Endothelial cell of umbilical vein (primary cell): ENCODE measurements at regions not wholly inside any gene's neighbourhood (a gene's known extent, or its start where the extent isn't known, plus 50 kb on each side); places are given as distances from the start of the nearest gene placed in this dataset.

Experiments
- BruUV-seq: library from RNA; stranded (reverse); fragments of 400-500 nt; replicated peaks from 2 replicates; lab custom pipeline; 2021; lab: Mats Ljungman, UMichigan
- CTCF ChIA-PET: fragments of 300-600, 350-600 bp; sonication (Branson Sonifier 250); formaldehyde crosslinking; loops from one replicate; lab custom pipeline; 2021; ENCODE audit warnings: antibody characterized with exemption, inconsistent platforms; lab: Charles Lee
- POLR2A ChIA-PET: fragments of 300-600, 350-600 bp; sonication (Branson Sonifier 250); formaldehyde crosslinking; loops from one replicate; lab custom pipeline; 2021; ENCODE audit warnings: antibody characterized with exemption, inconsistent platforms; lab: Charles Lee
- DNase-seq: peaks from one replicate; pipeline ENCODE4 v3.0.0-alpha.2; 2011; ENCODE audit warnings: low read depth, low spot score
- FAIRE-seq: peaks from 2 replicates; lab custom pipeline; 2011; peaks lifted over from hg19 to GRCh38; lab: Jason Lieb, UNC
- H2AFZ ChIP-seq: 2 replicates; pipeline ENCODE4 v1.6.0; 2012; ENCODE audit warnings: low read depth, low read length, control low read depth, inconsistent platforms
- H3K27ac ChIP-seq: 2 replicates; pipeline ENCODE4 v1.5.1; 2011; ENCODE audit warnings: low read depth, mild to moderate bottlenecking, control low read depth, low read length, moderate library complexity; ENCODE audit not compliant: insufficient read depth
- H3K27me3 ChIP-seq, 2 experiments: 2 replicates each; pipeline versions ENCODE4 v1.6.0 to v1.6.1; 2011; ENCODE audit warnings: low read length in 2 of 2, mixed read lengths in 1 of 2; ENCODE audit not compliant: control insufficient read depth in 2 of 2, insufficient read depth in 2 of 2
- H3K36me3 ChIP-seq, 2 experiments: 2 replicates in 1 of 2; 3 replicates in 1 of 2; pipeline ENCODE4 v1.5.1; 2011; ENCODE audit warnings: low read length in 2 of 2, mild to moderate bottlenecking in 1 of 2, moderate library complexity in 1 of 2; ENCODE audit not compliant: control insufficient read depth in 2 of 2, insufficient read depth in 2 of 2; ENCODE audit errors: extremely low read depth in 1 of 2
- H3K4me1 ChIP-seq: 3 replicates; pipeline ENCODE4 v1.5.1; 2011; ENCODE audit warnings: mild to moderate bottlenecking, low read length; ENCODE audit not compliant: control insufficient read depth, insufficient read depth; ENCODE audit errors: extremely low read depth
- H3K4me2 ChIP-seq: 2 replicates; pipeline ENCODE4 v1.6.1; 2011; ENCODE audit warnings: low read length, control low read depth, mixed read lengths; ENCODE audit not compliant: insufficient read depth
- H3K4me3 ChIP-seq, 3 experiments: fragments of 200-600 bp in 1 of 3; sonication (generic), shearing (Covaris generic) in 1 of 3; replicated peaks in 1 of 3; 2 replicates each; pipeline ENCODE4 v1.5.1; 2011 to 2016; ENCODE audit warnings: control low read depth in 3 of 3, low read length in 3 of 3, mild to moderate bottlenecking in 2 of 3, inconsistent platforms in 1 of 3, low read depth in 1 of 3, moderate library complexity in 1 of 3; ENCODE audit not compliant: insufficient read depth in 1 of 3
- H3K79me2 ChIP-seq: 2 replicates; pipeline ENCODE4 v1.6.0; 2012; ENCODE audit warnings: low read length, inconsistent platforms; ENCODE audit not compliant: control insufficient read depth, insufficient read depth
- H3K9ac ChIP-seq: replicated peaks from 2 replicates; pipeline ENCODE3; 2011; ENCODE audit warnings: low read length, control low read depth; ENCODE audit not compliant: insufficient read depth; ENCODE audit errors: extremely low read depth
- H3K9me1 ChIP-seq: replicated peaks from 3 replicates; pipeline ENCODE4 v1.6.0; 2011; ENCODE audit warnings: mild to moderate bottlenecking, low read length; ENCODE audit not compliant: control insufficient read depth, insufficient read depth; ENCODE audit errors: extremely low read depth
- H3K9me3 ChIP-seq: replicated peaks from 2 replicates; pipeline ENCODE4 v1.5.1; 2012; ENCODE audit warnings: low read length, inconsistent platforms; ENCODE audit not compliant: control insufficient read depth, insufficient read depth
- H4K20me1 ChIP-seq: replicated peaks from 2 replicates; pipeline ENCODE3; 2011; ENCODE audit warnings: mild to moderate bottlenecking, low read length; ENCODE audit not compliant: control insufficient read depth, insufficient read depth; ENCODE audit errors: extremely low read depth
- CTCF ChIP-seq, 2 donors: IDR thresholded peaks; 1 replicate in 1 of 2; 2 replicates in 1 of 2; pipeline ENCODE4 v1.5.1; 2011; ENCODE audit warnings: low read length in 2 of 2, mild to moderate bottlenecking in 2 of 2, moderate library complexity in 2 of 2, control low read depth in 1 of 2, inconsistent platforms in 1 of 2, low read depth in 1 of 2; ENCODE audit not compliant: insufficient read depth in 1 of 2; ENCODE audit errors: extremely low read depth in 1 of 2
- EZH2 ChIP-seq: IDR thresholded peaks from 2 replicates; pipeline ENCODE4 v1.6.1; 2012; ENCODE audit warnings: borderline replicate concordance, low read depth, mild to moderate bottlenecking, moderate library complexity, low read length, inconsistent platforms; ENCODE audit not compliant: severe bottlenecking
- FOS ChIP-seq: IDR thresholded peaks from 2 replicates; pipeline ENCODE4 v1.6.1; 2011; ENCODE audit warnings: mild to moderate bottlenecking, low read length, moderate library complexity, borderline replicate concordance; ENCODE audit not compliant: insufficient read depth
- GATA2 ChIP-seq: IDR thresholded peaks from 2 replicates; pipeline ENCODE4 v1.7.0; 2011; ENCODE audit warnings: low read depth, mild to moderate bottlenecking, moderate library complexity, mixed read lengths, low read length; ENCODE audit not compliant: insufficient read length, insufficient read depth
- JUN ChIP-seq: IDR thresholded peaks from 2 replicates; pipeline ENCODE4 v1.6.1; 2011; ENCODE audit warnings: borderline replicate concordance, low read depth; ENCODE audit not compliant: insufficient read length, insufficient read depth
- MAX ChIP-seq: IDR thresholded peaks from 2 replicates; pipeline ENCODE4 v1.6.1; 2011; ENCODE audit not compliant: insufficient read depth, insufficient read length
- MYC ChIP-seq: IDR thresholded peaks from one replicate; pipeline ENCODE4 v1.6.1; 2011; ENCODE audit warnings: mild to moderate bottlenecking, low read depth, low read length
- POLR2A ChIP-seq: IDR thresholded peaks from 2 replicates; pipeline ENCODE4 v1.6.1; 2012; ENCODE audit warnings: low read depth, mild to moderate bottlenecking, control low read depth, low read length
- POLR2AphosphoS5 ChIP-seq: IDR thresholded peaks from 2 replicates; pipeline ENCODE4 v1.6.1; 2012; ENCODE audit warnings: low read depth, mild to moderate bottlenecking, control low read depth, low read length, moderate library complexity; ENCODE audit not compliant: insufficient read depth
- dilution Hi-C: fragments of 300-500 bp; cut with MboI; formaldehyde crosslinking; loops from one replicate; pipeline ENCODE4 v1.15.0; 2019; ENCODE audit warnings: low sequenced_read_pairs; ENCODE audit not compliant: extremely low pct_ligation_motif_present
- intact Hi-C: fragments of 100-400 bp; cut with micrococcal nuclease; formaldehyde crosslinking; loops from one replicate; pipeline ENCODE4 v1.10.0; 2022

GRCh38 chr3:28597452-28597851 is 248.8 kb upstream of the AZI2 start:
- no peaks in the 10 kb centered on the region for H4K20me1 ChIP-seq
- no peak overlapping the region for H3K4me2 ChIP-seq
- no peaks in the 10 kb centered on the region for H3K79me2 ChIP-seq
- no peak overlapping the region for H3K27ac ChIP-seq
- no peaks in the 10 kb centered on the region for H3K36me3 ChIP-seq
- H3K4me3 ChIP-seq = no peak overlapping the region
- H3K9me1 ChIP-seq = no peaks in the 10 kb centered on the region
- POLR2A ChIA-PET = no interaction called here
- dilution Hi-C loops = no loop called here
- DNase-seq (no peak), FAIRE-seq (no peak)
- CTCF ChIA-PET = no interaction called here
- no peak overlapping the region for H3K9ac ChIP-seq
- no peaks in the 10 kb centered on the region for H3K4me1 ChIP-seq
- TF ChIP-seq MYC (no peak), JUN (no peak), POLR2AphosphoS5 (no peak), EZH2 (no peak), POLR2A (no peak), MAX (no peak), CTCF (IDR thresholded peaks at IDR 0.05; ENCODE audit: extremely low read depth in 1 of 2, insufficient read depth in 1 of 2, low read depth in 1 of 2, low read length in 2 of 2) (no peak), GATA2 (no peak), FOS (no peak)
- H3K9me3 ChIP-seq = no peaks in the 10 kb centered on the region
- H2AFZ ChIP-seq = no peak overlapping the region
- no TSS peak for BruUV-seq
- intact Hi-C loops = no loop called here
- H3K27me3 ChIP-seq = no peaks in the 10 kb centered on the region
